ENCODE measurements at regions not wholly inside any gene's neighbourhood (a gene's known extent, or its start where the extent isn't known, plus 50 kb on each side); places are given as distances from the start of the nearest gene placed in this dataset.
A peak's percentile ranks its signal among the peaks of the same experiment; 100 is the strongest.

- TF ChIP-seq ZBTB33 (IDR thresholded peaks at IDR 0.05): no peak
- TF ChIP-seq, protein P1, sequence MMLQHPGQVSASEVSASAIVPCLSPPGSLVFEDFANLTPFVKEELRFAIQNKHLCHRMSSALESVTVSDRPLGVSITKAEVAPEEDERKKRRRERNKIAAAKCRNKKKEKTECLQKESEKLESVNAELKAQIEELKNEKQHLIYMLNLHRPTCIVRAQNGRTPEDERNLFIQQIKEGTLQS (IDR thresholded peaks at IDR 0.05): no peak
Measured at GRCh38 chr5:155451106-155451505, 437.6 kb downstream of the KIF4B start (continued).

DNA sequence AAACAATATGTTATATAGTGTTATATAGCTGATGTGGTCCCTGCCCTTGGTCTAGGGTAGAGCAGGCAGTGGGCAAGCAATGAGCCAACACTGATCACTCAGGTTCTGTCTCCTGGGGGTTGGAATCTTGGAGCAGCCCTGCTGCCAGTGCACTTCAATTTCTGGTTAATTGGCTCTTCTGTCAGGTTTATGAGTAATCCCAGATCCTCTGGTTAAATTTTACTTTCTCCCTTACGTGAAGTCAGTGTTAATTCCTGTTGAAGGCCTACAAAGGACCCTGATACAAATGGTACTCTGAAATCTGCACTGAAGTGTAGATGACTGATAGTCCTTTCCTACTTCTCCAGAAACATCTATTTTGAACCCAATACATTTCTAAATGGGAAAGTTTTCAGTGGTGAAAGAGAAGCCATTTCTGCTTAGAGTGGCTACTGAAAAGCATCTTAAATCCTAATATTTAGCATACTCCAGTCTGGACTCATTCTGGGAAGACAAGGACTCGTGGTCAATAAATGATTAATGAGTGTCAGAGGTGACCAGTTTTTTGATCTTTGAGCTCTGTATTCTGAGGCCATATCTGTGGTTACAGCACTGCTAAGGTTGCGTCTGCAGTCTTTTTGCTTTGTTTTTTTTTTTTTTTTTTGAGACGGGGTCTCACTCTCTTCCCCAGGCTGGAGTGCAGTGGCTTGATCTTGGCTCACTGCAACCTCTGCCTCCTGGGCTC lies 442.4 kb downstream of the KIF4B start:
- Histone ChIP-seq H3K36me3 (ENCODE audit: control insufficient read depth in 4 of 4, insufficient read depth in 3 of 4, low read depth in 1 of 4, low read length in 3 of 4) (no peaks in the 10 kb centered on the region), H3K9me3 (ENCODE audit: control insufficient read depth in 4 of 4, low read length in 3 of 4) (no peaks in the 10 kb centered on the region), H3K4me1 (ENCODE audit: control insufficient read depth in 4 of 4, insufficient read depth in 4 of 4, low read length in 3 of 4) (peaks cover 9 to 38% (median 32%) of the 10 kb centered on the region in 4 donors), H3K4me3 (ENCODE audit: low read depth in 1 of 3, low read length in 3 of 3) (no peak overlapping the region), H3K27me3 (ENCODE audit: control insufficient read depth in 4 of 4, insufficient read depth in 4 of 4, low read length in 3 of 4) (no peaks in the 10 kb centered on the region), H3K9ac (ENCODE audit: low read depth in 1 of 2, low read length in 2 of 2) (no peak overlapping the region), H3K27ac (ENCODE audit: low read depth in 1 of 2, low read length in 2 of 2) (peak overlapping the region; percentile 58 to 72)
- TF ChIP-seq RXRA (IDR thresholded peaks at IDR 0.05): peak; percentile 65 to 83
- TF ChIP-seq RAD21 (IDR thresholded peaks at IDR 0.05): peak; percentile 16 to 28
- TF ChIP-seq REST (IDR thresholded peaks at IDR 0.05): peak; percentile 74
- TF ChIP-seq, protein P2, sequence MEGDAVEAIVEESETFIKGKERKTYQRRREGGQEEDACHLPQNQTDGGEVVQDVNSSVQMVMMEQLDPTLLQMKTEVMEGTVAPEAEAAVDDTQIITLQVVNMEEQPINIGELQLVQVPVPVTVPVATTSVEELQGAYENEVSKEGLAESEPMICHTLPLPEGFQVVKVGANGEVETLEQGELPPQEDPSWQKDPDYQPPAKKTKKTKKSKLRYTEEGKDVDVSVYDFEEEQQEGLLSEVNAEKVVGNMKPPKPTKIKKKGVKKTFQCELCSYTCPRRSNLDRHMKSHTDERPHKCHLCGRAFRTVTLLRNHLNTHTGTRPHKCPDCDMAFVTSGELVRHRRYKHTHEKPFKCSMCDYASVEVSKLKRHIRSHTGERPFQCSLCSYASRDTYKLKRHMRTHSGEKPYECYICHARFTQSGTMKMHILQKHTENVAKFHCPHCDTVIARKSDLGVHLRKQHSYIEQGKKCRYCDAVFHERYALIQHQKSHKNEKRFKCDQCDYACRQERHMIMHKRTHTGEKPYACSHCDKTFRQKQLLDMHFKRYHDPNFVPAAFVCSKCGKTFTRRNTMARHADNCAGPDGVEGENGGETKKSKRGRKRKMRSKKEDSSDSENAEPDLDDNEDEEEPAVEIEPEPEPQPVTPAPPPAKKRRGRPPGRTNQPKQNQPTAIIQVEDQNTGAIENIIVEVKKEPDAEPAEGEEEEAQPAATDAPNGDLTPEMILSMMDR (IDR thresholded peaks at IDR 0.05; ENCODE audit: low read depth, low read length, missing input control): no peak
- TF ChIP-seq FOXA1 (IDR thresholded peaks at IDR 0.05): peak; percentile 38
- peak; percentile 72 for TF ChIP-seq YY1 (IDR thresholded peaks at IDR 0.05)
- TF ChIP-seq SP1 (IDR thresholded peaks at IDR 0.05): peak; percentile 84
- TF ChIP-seq, protein P1 (IDR thresholded peaks at IDR 0.05): peak; percentile 29
- peak; percentile 24 for TF ChIP-seq FOXA2 (IDR thresholded peaks at IDR 0.05)
- TF ChIP-seq GABPA (IDR thresholded peaks at IDR 0.05 in 1 of 2, conservative IDR thresholded peaks at IDR 0.05 in 1 of 2): peak in 1 of 2 donors; percentile 32
- TF ChIP-seq, protein P3, sequence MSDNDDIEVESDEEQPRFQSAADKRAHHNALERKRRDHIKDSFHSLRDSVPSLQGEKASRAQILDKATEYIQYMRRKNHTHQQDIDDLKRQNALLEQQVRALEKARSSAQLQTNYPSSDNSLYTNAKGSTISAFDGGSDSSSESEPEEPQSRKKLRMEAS (IDR thresholded peaks at IDR 0.05): peak; percentile 47
- peak; percentile 58 for TF ChIP-seq NR2F2 (IDR thresholded peaks at IDR 0.05)
- TF ChIP-seq ZBTB33 (IDR thresholded peaks at IDR 0.05): peak; percentile 68
- TF ChIP-seq JUND (IDR thresholded peaks at IDR 0.05): peak; percentile 57 to 79
- peak; percentile 89 to 90 for TF ChIP-seq HNF4A (conservative IDR thresholded peaks at IDR 0.05)
- TF ChIP-seq TAF1 (conservative IDR thresholded peaks at IDR 0.05): no peak
- TF ChIP-seq EGR1 (IDR thresholded peaks at IDR 0.05; ENCODE audit: low read depth in 2 of 2): no peak
- TF ChIP-seq HNF4G (IDR thresholded peaks at IDR 0.05): peak; percentile 48
- WGBS: 27% methylated on average over 4 of the region's 4 CpGs
- no peak for DNase-seq (ENCODE audit: low spot score)

Measured in liver (tissue), 8 donors.